ENCODE measurements at regions not wholly inside any gene's neighbourhood (a gene's known extent, or its start where the extent isn't known, plus 50 kb on each side); places are given as distances from the start of the nearest gene placed in this dataset.

DNA sequence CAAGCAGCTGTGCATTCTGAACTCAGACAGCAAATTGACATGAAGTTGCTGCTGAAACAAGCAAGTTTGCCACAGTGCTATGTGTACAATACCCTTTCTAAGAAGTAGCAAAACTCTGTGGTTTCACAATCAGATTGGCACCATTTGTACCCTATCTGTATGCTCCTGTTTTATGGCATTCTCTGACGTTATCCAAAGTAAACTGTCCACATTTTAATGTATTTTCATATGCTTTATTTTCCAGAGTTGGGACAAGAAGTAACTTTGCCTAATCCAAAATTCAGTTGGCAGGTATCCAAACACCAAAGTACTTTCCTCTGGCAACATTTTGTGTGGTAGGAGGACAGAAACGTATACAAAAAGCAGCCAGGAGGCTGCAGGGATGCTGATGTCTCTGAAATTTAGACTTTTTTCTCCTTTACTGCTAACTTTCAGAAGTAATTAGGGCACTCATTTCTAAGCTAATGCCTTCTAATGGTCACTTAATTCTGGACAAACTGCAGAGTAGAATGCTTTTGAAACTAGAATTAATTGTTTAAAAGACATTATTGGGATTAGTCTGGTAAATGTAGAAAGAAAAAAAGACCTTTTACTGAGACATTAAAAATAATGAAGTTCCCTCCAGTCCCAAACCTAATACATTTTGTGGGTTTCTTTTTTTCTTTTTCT is 414.7 kb upstream of the NRP1 start:
- H3K9me3 ChIP-seq: no peaks in the 10 kb centered on the region
- peaks cover 24% of the 10 kb centered on the region for H3K4me1 ChIP-seq
- no peak overlapping the region for H3K9ac ChIP-seq
- TF ChIP-seq Cebpa-rat (IDR thresholded peaks at IDR 0.05): no peak
- H3K27me3 ChIP-seq: no peaks in the 10 kb centered on the region
- no peaks in the 10 kb centered on the region for H4K20me1 ChIP-seq
- no peak overlapping the region for H3K27ac ChIP-seq
- no peak overlapping the region for H3K4me3 ChIP-seq
- no peaks in the 10 kb centered on the region for H3K36me3 ChIP-seq
- H3K4me2 ChIP-seq: peak overlapping the region; percentile 74

DNA sequence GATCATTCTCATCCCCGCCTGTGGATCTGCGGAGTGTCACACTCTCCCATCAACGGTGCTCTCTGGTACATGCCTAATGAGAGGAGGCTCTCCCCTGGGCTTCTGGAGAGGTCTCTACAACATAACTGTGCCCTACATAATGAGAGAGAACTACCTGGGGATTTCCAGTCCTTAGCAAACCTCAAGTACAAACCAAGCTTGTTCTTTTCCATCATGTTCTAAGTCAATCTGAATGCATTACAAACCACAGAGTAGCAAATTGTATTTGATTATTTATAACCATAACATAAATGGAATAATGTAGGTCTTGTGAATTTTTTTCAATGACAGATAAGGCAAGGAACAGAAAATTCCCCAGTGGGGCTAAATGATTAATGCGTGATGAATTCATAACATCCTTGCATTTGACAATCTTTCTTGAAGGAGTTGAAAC is 412.4 kb upstream of the NRP1 start:
- no peak overlapping the region for H3K4me2 ChIP-seq
- no peak overlapping the region for H3K9ac ChIP-seq
- TF ChIP-seq Cebpa-rat (IDR thresholded peaks at IDR 0.05): no peak
- H4K20me1 ChIP-seq: no peaks in the 10 kb centered on the region
- H3K4me3 ChIP-seq: no peak overlapping the region
- H3K9me3 ChIP-seq: no peaks in the 10 kb centered on the region
- H3K27ac ChIP-seq: no peak overlapping the region
- H3K36me3 ChIP-seq: no peaks in the 10 kb centered on the region
- H3K4me1 ChIP-seq: peaks cover 33% of the 10 kb centered on the region
- H3K27me3 ChIP-seq: no peaks in the 10 kb centered on the region

DNA sequence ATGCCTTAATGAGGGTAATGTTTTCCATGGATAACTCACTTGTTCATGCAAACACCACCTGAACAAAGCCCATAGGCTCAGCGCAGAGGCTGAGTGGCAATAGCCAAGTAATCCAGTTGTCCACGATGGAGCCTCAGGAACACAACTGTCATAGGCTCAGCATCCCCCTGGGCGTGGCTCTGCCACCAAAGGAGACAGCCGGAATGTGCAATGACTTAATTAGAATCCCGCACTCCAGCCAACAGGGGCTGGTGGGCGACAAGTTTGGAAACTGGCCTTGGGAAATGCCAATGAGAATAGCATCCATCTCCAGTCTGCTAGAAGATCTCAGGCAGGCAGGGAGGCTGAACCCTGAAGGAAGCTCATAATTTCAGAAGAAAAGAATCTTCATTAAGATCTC is 411.7 kb upstream of the NRP1 start:
- no peaks in the 10 kb centered on the region for H3K27me3 ChIP-seq
- no peak for TF ChIP-seq Cebpa-rat (IDR thresholded peaks at IDR 0.05)
- peaks cover 33% of the 10 kb centered on the region for H3K4me1 ChIP-seq
- H3K4me3 ChIP-seq: no peak overlapping the region
- no peaks in the 10 kb centered on the region for H4K20me1 ChIP-seq
- H3K9ac ChIP-seq: no peak overlapping the region
- no peaks in the 10 kb centered on the region for H3K36me3 ChIP-seq
- no peak overlapping the region for H3K27ac ChIP-seq
- no peak overlapping the region for H3K4me2 ChIP-seq
- H3K9me3 ChIP-seq: no peaks in the 10 kb centered on the region

DNA sequence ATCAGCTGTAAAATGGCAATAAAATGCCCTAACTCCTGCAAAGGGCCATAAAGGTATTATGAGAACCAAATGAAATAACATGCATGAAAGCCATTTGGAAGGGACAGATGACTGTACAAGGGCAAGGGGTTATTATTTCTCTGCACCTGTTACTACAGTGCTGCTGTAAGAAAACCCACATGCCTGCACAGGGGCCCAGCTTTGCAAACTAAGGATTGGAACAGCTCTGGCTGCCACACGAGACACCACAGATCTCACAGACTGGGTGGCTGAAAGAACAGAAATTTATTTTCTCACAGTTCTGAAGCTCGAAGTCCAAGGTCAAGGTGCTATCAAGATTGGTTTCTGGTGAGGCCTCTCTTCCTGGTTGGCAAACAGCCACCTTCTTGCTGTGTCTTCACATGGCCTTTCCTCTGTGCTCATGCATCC is 409.0 kb upstream of the NRP1 start:
- H3K9ac ChIP-seq: no peak overlapping the region
- peaks cover 6% of the 10 kb centered on the region for H3K9me3 ChIP-seq
- no peak overlapping the region for H3K4me3 ChIP-seq
- no peaks in the 10 kb centered on the region for H3K27me3 ChIP-seq
- peak overlapping the region; percentile 27; the same call in 1 of the 2 replicates for H3K4me2 ChIP-seq
- H3K27ac ChIP-seq: no peak overlapping the region
- no peaks in the 10 kb centered on the region for H4K20me1 ChIP-seq
- H3K4me1 ChIP-seq: peaks cover 11% of the 10 kb centered on the region
- no peaks in the 10 kb centered on the region for H3K36me3 ChIP-seq
- no peak for TF ChIP-seq Cebpa-rat (IDR thresholded peaks at IDR 0.05)

DNA sequence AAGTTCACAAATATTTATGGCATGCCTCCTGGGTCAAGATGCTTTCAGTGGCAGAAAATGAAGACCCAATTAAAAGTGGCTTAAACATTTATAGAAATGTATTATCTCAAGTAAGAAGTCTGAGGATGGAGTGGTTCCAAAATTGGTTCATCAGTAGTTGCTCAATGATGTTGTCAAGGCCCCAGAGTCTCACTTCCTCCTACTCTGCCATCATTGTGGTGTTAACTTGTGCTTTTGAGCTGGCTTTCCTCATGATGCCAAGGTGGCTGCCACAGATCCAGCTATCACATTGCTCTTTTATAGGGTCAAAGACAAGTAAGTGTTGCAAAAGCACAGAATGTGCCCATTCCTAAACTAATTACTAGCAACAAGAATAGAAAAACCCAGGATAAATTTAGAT is 404.6 kb upstream of the NRP1 start:
- no peak overlapping the region for H3K4me2 ChIP-seq
- peaks cover 7% of the 10 kb centered on the region for H3K4me1 ChIP-seq
- no peak overlapping the region for H3K27ac ChIP-seq
- H3K4me3 ChIP-seq: no peak overlapping the region
- H3K9ac ChIP-seq: no peak overlapping the region
- peaks cover 12% of the 10 kb centered on the region for H3K9me3 ChIP-seq
- H4K20me1 ChIP-seq: no peaks in the 10 kb centered on the region
- H3K36me3 ChIP-seq: no peaks in the 10 kb centered on the region
- TF ChIP-seq Cebpa-rat (IDR thresholded peaks at IDR 0.05): no peak
- no peaks in the 10 kb centered on the region for H3K27me3 ChIP-seq

DNA sequence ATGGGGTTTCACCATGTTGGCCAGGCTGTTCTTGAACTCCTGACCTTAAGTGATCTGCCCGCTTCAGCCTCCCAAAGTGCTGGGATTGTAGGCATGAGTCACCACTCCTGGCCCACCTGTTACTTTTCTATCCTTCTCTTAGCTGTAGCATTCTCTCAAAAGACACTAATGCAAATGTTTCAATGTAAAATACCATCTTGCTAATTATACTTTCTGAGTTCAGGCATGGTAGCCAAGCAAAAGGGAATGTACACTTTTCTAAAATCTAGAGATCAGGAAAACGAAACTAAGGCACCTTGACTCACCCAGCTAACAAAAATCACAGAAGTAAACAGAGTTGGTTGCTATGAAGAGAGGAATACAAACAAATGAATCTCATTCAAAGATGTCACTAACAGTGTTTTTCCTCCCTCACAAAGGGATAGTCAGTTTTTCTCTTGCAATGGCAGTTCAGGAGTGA is 401.0 kb upstream of the NRP1 start:
- Histone ChIP-seq H3K9ac (no peak overlapping the region), H4K20me1 (no peaks in the 10 kb centered on the region), H3K4me2 (no peak overlapping the region), H3K4me1 (no peaks in the 10 kb centered on the region), H3K27ac (no peak overlapping the region), H3K9me3 (peaks cover 12% of the 10 kb centered on the region), H3K4me3 (no peak overlapping the region), H3K27me3 (no peaks in the 10 kb centered on the region), H3K36me3 (no peaks in the 10 kb centered on the region)
- no peak for TF ChIP-seq Cebpa-rat (IDR thresholded peaks at IDR 0.05)

DNA sequence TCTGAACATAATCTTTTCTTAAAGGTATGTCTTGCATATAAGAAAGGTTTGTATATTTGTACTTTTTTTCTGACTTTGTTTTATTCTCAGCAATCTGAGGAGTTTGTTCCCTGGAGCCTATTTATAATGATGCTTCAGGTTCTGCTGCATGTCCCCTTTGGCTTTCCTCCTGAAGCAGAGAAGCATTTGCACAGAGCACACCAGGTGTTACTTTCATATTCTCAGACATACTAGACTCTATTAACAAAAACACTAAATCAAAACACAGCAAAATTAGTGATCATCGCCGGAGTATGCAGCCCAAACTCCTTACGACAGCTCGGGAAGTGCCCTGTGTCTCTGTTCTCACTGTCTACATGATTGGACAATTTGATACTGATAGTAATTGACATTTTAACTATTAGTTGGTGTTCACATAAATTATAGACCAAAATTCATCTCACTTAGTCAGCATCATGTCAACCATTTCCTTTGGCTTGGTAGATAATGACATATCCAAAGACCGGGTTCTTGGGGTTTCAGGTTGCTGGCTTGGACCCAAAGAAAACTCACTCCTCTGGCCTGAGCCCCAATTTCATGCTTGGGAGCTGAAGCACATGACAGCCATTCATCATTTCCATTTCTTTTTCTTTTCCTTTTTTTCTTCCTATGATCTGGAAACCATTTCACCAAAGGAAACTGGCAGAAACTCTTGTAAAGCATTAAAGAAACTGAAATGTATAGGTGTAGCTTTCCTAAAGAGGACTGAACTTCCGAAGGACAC is 400.1 kb upstream of the NRP1 start:
- no peaks in the 10 kb centered on the region for H4K20me1 ChIP-seq
- no peak overlapping the region for H3K4me2 ChIP-seq
- H3K27me3 ChIP-seq: no peaks in the 10 kb centered on the region
- H3K36me3 ChIP-seq: no peaks in the 10 kb centered on the region
- H3K4me1 ChIP-seq: no peaks in the 10 kb centered on the region
- H3K9me3 ChIP-seq: peaks cover 12% of the 10 kb centered on the region
- TF ChIP-seq Cebpa-rat (IDR thresholded peaks at IDR 0.05): no peak
- H3K9ac ChIP-seq: no peak overlapping the region
- no peak overlapping the region for H3K4me3 ChIP-seq
- H3K27ac ChIP-seq: no peak overlapping the region

DNA sequence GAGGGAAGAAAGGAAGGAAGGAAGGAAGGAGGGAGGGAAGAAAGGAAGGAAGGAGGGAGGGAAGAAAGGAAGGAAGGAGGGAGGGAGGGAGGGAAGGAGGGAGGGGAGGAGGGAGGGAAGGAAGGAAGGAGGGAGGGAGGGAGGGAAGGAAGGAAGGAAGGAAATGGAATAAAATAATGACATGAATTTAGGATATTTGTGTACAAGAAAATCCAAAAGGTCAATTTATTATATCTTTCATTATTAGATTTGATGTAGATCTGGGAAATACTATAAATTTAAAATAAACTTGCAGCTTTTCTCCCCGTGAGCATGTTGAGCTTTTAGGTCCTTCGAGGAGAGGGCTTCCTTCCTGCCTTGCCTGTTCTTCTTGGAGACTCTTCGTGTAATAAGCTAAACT is 398.6 kb upstream of the NRP1 start:
- H3K9me3 ChIP-seq: peaks cover 7% of the 10 kb centered on the region; the same call in 1 of the 2 replicates
- no peak overlapping the region for H3K4me2 ChIP-seq
- H3K36me3 ChIP-seq: no peaks in the 10 kb centered on the region
- no peak overlapping the region for H3K27ac ChIP-seq
- no peaks in the 10 kb centered on the region for H4K20me1 ChIP-seq
- H3K4me3 ChIP-seq: no peak overlapping the region
- no peaks in the 10 kb centered on the region for H3K4me1 ChIP-seq
- no peaks in the 10 kb centered on the region for H3K27me3 ChIP-seq
- no peak for TF ChIP-seq Cebpa-rat (IDR thresholded peaks at IDR 0.05)
- H3K9ac ChIP-seq: no peak overlapping the region

DNA sequence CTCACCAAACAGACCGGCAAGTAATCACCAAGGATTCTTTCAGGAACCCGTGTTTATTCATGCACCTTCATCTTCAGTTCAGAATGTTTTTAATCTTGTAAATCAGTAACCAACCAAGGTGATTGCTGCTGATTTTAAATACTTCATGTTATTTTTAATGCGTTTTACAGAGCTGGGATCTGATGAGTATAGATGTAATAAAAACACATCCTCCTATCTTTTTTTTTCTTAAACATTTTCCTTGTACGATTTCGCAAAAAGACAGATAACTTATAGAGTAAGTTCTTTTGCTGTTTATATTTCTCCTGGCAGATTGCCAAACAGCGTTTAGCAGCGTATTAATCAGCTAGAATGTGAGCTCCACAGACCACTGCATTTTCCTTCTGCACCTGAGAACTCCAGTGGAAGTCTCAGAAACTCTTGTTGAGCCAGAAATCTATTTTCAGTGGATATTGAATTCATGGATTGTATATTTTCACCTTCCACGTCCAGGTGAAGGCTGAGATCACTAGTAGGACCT is 397.8 kb upstream of the NRP1 start:
- no peaks in the 10 kb centered on the region for H3K27me3 ChIP-seq
- no peak overlapping the region for H3K4me2 ChIP-seq
- H3K4me3 ChIP-seq: no peak overlapping the region
- H4K20me1 ChIP-seq: no peaks in the 10 kb centered on the region
- H3K27ac ChIP-seq: no peak overlapping the region
- no peaks in the 10 kb centered on the region for H3K36me3 ChIP-seq
- no peaks in the 10 kb centered on the region for H3K4me1 ChIP-seq
- H3K9me3 ChIP-seq: peaks cover 12% of the 10 kb centered on the region
- no peak for TF ChIP-seq Cebpa-rat (IDR thresholded peaks at IDR 0.05)
- H3K9ac ChIP-seq: no peak overlapping the region

DNA sequence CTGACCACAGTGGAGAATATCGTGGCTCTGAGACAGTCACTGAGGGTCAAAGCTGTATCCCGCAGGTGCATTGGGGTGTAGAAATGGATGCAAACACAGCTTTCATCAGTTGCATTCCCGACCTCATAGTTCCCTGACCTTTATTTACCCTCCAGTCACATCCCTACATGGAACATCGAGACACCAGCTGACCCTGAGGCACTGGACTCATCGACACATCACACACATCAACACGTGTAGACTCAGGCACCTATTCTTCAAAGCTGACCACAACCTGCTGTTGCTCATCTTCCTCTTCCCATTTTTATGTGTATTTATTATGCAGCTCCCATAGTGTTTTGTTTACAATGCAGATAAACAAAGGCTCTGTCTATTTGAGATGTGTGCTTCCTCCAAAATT is 396.9 kb upstream of the NRP1 start:
- H3K9ac ChIP-seq: no peak overlapping the region
- no peaks in the 10 kb centered on the region for H4K20me1 ChIP-seq
- peaks cover 8% of the 10 kb centered on the region for H3K9me3 ChIP-seq
- no peaks in the 10 kb centered on the region for H3K4me1 ChIP-seq
- no peak overlapping the region for H3K4me2 ChIP-seq
- no peaks in the 10 kb centered on the region for H3K36me3 ChIP-seq
- no peak for TF ChIP-seq Cebpa-rat (IDR thresholded peaks at IDR 0.05)
- H3K27ac ChIP-seq: no peak overlapping the region
- H3K4me3 ChIP-seq: no peak overlapping the region
- no peaks in the 10 kb centered on the region for H3K27me3 ChIP-seq
